ENCODE measurements at regions not wholly inside any gene's neighbourhood (a gene's known extent, or its start where the extent isn't known, plus 50 kb on each side); places are given as distances from the start of the nearest gene placed in this dataset.

DNA sequence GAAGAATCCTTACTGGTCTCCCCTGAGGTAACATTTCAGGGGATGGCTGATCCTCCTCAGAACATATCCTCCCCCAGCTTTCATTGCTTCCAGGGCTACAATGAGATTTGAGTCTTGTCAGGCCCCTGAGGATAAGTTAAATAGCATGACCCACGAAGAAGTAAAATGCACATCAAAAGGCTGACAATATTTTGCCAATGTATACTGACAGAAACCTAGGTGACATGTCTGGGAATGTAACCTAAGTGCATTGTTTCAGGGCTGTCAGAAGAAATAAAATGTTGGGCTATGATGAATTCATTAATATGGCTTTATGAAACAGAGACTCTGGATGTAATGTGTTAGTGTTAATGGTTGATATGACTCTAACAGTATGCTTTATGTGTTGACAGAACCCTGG is 471.5 kb downstream of the HDGFL1 start:
- FAIRE-seq = no peak
- Histone ChIP-seq H3K27me3 (ENCODE audit: control insufficient read depth in 1 of 2, insufficient read depth in 2 of 2, low read length in 2 of 2) (no peaks in the 10 kb centered on the region), H3K9me3 (ENCODE audit: low read length) (peaks cover 91% of the 10 kb centered on the region), H3K4me1 (ENCODE audit: insufficient read depth, low read length) (no peaks in the 10 kb centered on the region), H2AFZ (ENCODE audit: low read length) (no peak overlapping the region), H3K27ac (ENCODE audit: extremely low read length, insufficient read depth, low read length) (no peak overlapping the region), H3K79me2 (ENCODE audit: insufficient read depth, low read length) (no peaks in the 10 kb centered on the region), H3K36me3 (replicated peaks in 1 of 2; ENCODE audit: control insufficient read depth in 1 of 2, insufficient read depth in 2 of 2, low read length in 2 of 2) (no peaks in the 10 kb centered on the region), H3K4me3 (replicated peaks in 1 of 3; ENCODE audit: insufficient read depth in 1 of 3, low read depth in 2 of 3, low read length in 3 of 3) (no peak overlapping the region), H4K20me1 (ENCODE audit: insufficient read depth, low read length) (no peaks in the 10 kb centered on the region), H3K4me2 (ENCODE audit: low read depth, low read length) (no peak overlapping the region), H3K9ac (ENCODE audit: insufficient read depth, low read depth, low read length) (no peak overlapping the region)
- TF ChIP-seq MIXL1 (CRISPR knock-in tag; IDR thresholded peaks at IDR 0.05) (no peak), SNAI1 (CRISPR knock-in tag; IDR thresholded peaks at IDR 0.05; ENCODE audit: borderline replicate concordance) (no peak), STAG1 (CRISPR knock-in tag; IDR thresholded peaks at IDR 0.05) (no peak), SOX6 (IDR thresholded peaks at IDR 0.05) (no peak), SOX6 (CRISPR knock-in tag; IDR thresholded peaks at IDR 0.05) (no peak), ZBTB2 (CRISPR knock-in tag; IDR thresholded peaks at IDR 0.05; ENCODE audit: low read depth) (no peak), ZNF7 (CRISPR knock-in tag; IDR thresholded peaks at IDR 0.05) (no peak)
- DNase-seq (ENCODE audit: low spot score) = no peak
- POLR2A ChIA-PET = no interaction called here
- BruUV-seq (replicated peaks) = no TSS peak
- WGBS (ENCODE audit: low lambda C conversion rate) = 0% methylated on average over 1 of the region's 1 CpG
- CTCF ChIA-PET (ENCODE audit: low intra/inter-chr PET ratio, low total read pairs) = no interaction called here
- ATAC-seq = no peak
- intact Hi-C loops (cut with micrococcal nuclease; ENCODE audit: unreplicated experiment) (no loop called here), in situ Hi-C loops (cut with HindIII; ENCODE audit: extremely low pct_ligation_motif_present, low pct_unique_long_range_greater_than_20kb) (no loop called here)

DNA sequence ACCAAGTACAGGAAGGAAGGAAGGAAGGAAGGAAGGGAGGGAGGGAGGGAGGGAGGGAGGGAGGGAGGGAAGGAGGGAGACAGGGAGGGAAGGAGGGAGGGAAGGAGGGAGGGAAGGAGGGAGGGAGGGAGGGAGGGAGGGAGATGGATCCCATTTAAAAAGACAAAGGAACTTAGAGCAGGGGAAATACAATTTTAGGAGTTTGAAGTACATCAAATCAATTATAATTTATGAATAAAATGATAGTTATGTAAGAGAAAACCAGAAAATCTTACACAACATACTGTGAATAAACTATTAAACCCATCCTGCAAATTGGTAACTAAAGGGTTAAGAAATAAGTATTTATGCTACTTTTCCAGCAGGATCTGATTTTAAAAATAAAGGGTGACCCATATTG is 475.9 kb downstream of the HDGFL1 start:
- H3K4me3 ChIP-seq (replicated peaks in 1 of 3; ENCODE audit: insufficient read depth in 1 of 3, low read depth in 2 of 3, low read length in 3 of 3) = no peak overlapping the region
- intact Hi-C loops (cut with micrococcal nuclease; ENCODE audit: unreplicated experiment) = no loop called here
- no TSS peak for BruUV-seq (replicated peaks)
- no peak overlapping the region for H3K27ac ChIP-seq (ENCODE audit: extremely low read length, insufficient read depth, low read length)
- no peak overlapping the region for H3K9ac ChIP-seq (ENCODE audit: insufficient read depth, low read depth, low read length)
- CTCF ChIA-PET (ENCODE audit: low intra/inter-chr PET ratio, low total read pairs) = no interaction called here
- FAIRE-seq (no peak), ATAC-seq (no peak), DNase-seq (ENCODE audit: low spot score) (no peak)
- in situ Hi-C loops (cut with HindIII; ENCODE audit: extremely low pct_ligation_motif_present, low pct_unique_long_range_greater_than_20kb) = no loop called here
- no peak overlapping the region for H3K4me2 ChIP-seq (ENCODE audit: low read depth, low read length)
- no peaks in the 10 kb centered on the region for H3K4me1 ChIP-seq (ENCODE audit: insufficient read depth, low read length)
- H3K36me3 ChIP-seq (replicated peaks in 1 of 2; ENCODE audit: control insufficient read depth in 1 of 2, insufficient read depth in 2 of 2, low read length in 2 of 2) = no peaks in the 10 kb centered on the region
- no peaks in the 10 kb centered on the region for H3K79me2 ChIP-seq (ENCODE audit: insufficient read depth, low read length)
- no peak overlapping the region for H2AFZ ChIP-seq (ENCODE audit: low read length)
- no peaks in the 10 kb centered on the region for H3K27me3 ChIP-seq (ENCODE audit: control insufficient read depth in 1 of 2, insufficient read depth in 2 of 2, low read length in 2 of 2)
- POLR2A ChIA-PET = no interaction called here
- TF ChIP-seq KDM1A (CRISPR knock-in tag; IDR thresholded peaks at IDR 0.05) = no peak
- TF ChIP-seq ZNF367 (CRISPR knock-in tag; IDR thresholded peaks at IDR 0.05; ENCODE audit: borderline replicate concordance) = no peak
- TF ChIP-seq SCMH1 (CRISPR knock-in tag; IDR thresholded peaks at IDR 0.05; ENCODE audit: borderline replicate concordance) = no peak
- peak; percentile 69; the same call in 1 of the 2 replicates for TF ChIP-seq PCBP1 (IDR thresholded peaks at IDR 0.05; ENCODE audit: borderline replicate concordance, low read depth, low read length)
- TF ChIP-seq HNRNPK (IDR thresholded peaks at IDR 0.05; ENCODE audit: low read depth, low read length, poor library complexity, severe bottlenecking) = peak; percentile 77
- TF ChIP-seq ZNF264 (CRISPR knock-in tag; IDR thresholded peaks at IDR 0.05) = no peak
- no peaks in the 10 kb centered on the region for H4K20me1 ChIP-seq (ENCODE audit: insufficient read depth, low read length)
- peaks cover 93% of the 10 kb centered on the region for H3K9me3 ChIP-seq (ENCODE audit: low read length)

All from HepG2 (cell line).